ENCODE measurements at regions not wholly inside any gene's neighbourhood (a gene's known extent, or its start where the extent isn't known, plus 50 kb on each side); places are given as distances from the start of the nearest gene placed in this dataset.

GRCh38 chr10:128711806-128712205 is 585.6 kb upstream of the MKI67 start:
- Mint-ChIP-seq H3K4me3 (no peak overlapping the region), H3K27ac (no peak overlapping the region), H3K4me1 (ENCODE audit: low read depth) (no peaks in the 10 kb centered on the region), H3K27me3 (peaks cover 10% of the 10 kb centered on the region), H3K36me3 (ENCODE audit: low read depth) (no peaks in the 10 kb centered on the region), H3K9me3 (no peaks in the 10 kb centered on the region)

- H3K4me3 Mint-ChIP-seq, result no peak overlapping the region
- no peaks in the 10 kb centered on the region for H3K9me3 Mint-ChIP-seq
- H3K27ac Mint-ChIP-seq, result no peak overlapping the region
- H3K27me3 Mint-ChIP-seq, result peaks cover 10% of the 10 kb centered on the region
- no peaks in the 10 kb centered on the region for H3K4me1 Mint-ChIP-seq (ENCODE audit: low read depth)
- H3K36me3 Mint-ChIP-seq (ENCODE audit: low read depth), result no peaks in the 10 kb centered on the region
Observed at GRCh38 chr10:128712661-128713400, 586.6 kb upstream of the MKI67 start.

- Mint-ChIP-seq H3K27ac (no peak overlapping the region), H3K4me3 (no peak overlapping the region)
Observed at GRCh38 chr10:128713471-128713870, 587.2 kb upstream of the MKI67 start.

GRCh38 chr10:128713874-128714570 is 587.8 kb upstream of the MKI67 start:
- no peaks in the 10 kb centered on the region for H3K4me1 Mint-ChIP-seq (ENCODE audit: low read depth)
- H3K27ac Mint-ChIP-seq, result no peak overlapping the region
- no peak overlapping the region for H3K4me3 Mint-ChIP-seq
- no peaks in the 10 kb centered on the region for H3K36me3 Mint-ChIP-seq (ENCODE audit: low read depth)
- peaks cover 5% of the 10 kb centered on the region for H3K27me3 Mint-ChIP-seq
- H3K9me3 Mint-ChIP-seq, result no peaks in the 10 kb centered on the region

More at GRCh38 chr10:128713471-128713870, 587.2 kb upstream of the MKI67 start:
- H3K9me3 Mint-ChIP-seq, result no peaks in the 10 kb centered on the region
- H3K36me3 Mint-ChIP-seq (ENCODE audit: low read depth), result no peaks in the 10 kb centered on the region
- H3K27me3 Mint-ChIP-seq, result peaks cover 9% of the 10 kb centered on the region
- no peaks in the 10 kb centered on the region for H3K4me1 Mint-ChIP-seq (ENCODE audit: low read depth)

- Mint-ChIP-seq H3K36me3 (ENCODE audit: low read depth) (no peaks in the 10 kb centered on the region), H3K4me3 (no peak overlapping the region), H3K27ac (no peak overlapping the region), H3K27me3 (peaks cover 5% of the 10 kb centered on the region), H3K4me1 (ENCODE audit: low read depth) (no peaks in the 10 kb centered on the region), H3K9me3 (no peaks in the 10 kb centered on the region)
Observed at GRCh38 chr10:128714644-128715415, 588.6 kb upstream of the MKI67 start.

- H3K4me1 Mint-ChIP-seq (ENCODE audit: low read depth), result no peaks in the 10 kb centered on the region
- no peaks in the 10 kb centered on the region for H3K36me3 Mint-ChIP-seq (ENCODE audit: low read depth)
Observed at GRCh38 chr10:128716181-128716580, 590.0 kb upstream of the MKI67 start.

GRCh38 chr10:128721963-128722445 is 595.8 kb upstream of the MKI67 start:
- H3K27ac Mint-ChIP-seq, result no peak overlapping the region

More at GRCh38 chr10:128716181-128716580, 590.0 kb upstream of the MKI67 start:
- no peaks in the 10 kb centered on the region for H3K9me3 Mint-ChIP-seq
- H3K27me3 Mint-ChIP-seq, result peaks cover 5% of the 10 kb centered on the region
- H3K27ac Mint-ChIP-seq, result no peak overlapping the region
- no peak overlapping the region for H3K4me3 Mint-ChIP-seq

GRCh38 chr10:128722947-128723346 is 596.7 kb upstream of the MKI67 start:
- no peak overlapping the region for H3K4me3 Mint-ChIP-seq
- H3K36me3 Mint-ChIP-seq (ENCODE audit: low read depth), result no peaks in the 10 kb centered on the region
- H3K27ac Mint-ChIP-seq, result no peak overlapping the region
- no peaks in the 10 kb centered on the region for H3K27me3 Mint-ChIP-seq
- H3K9me3 Mint-ChIP-seq, result no peaks in the 10 kb centered on the region
- no peaks in the 10 kb centered on the region for H3K4me1 Mint-ChIP-seq (ENCODE audit: low read depth)

More at GRCh38 chr10:128721963-128722445, 595.8 kb upstream of the MKI67 start:
- Mint-ChIP-seq H3K4me3 (no peak overlapping the region), H3K36me3 (ENCODE audit: low read depth) (no peaks in the 10 kb centered on the region), H3K4me1 (ENCODE audit: low read depth) (no peaks in the 10 kb centered on the region), H3K27me3 (no peaks in the 10 kb centered on the region), H3K9me3 (no peaks in the 10 kb centered on the region)

- no peaks in the 10 kb centered on the region for H3K9me3 Mint-ChIP-seq
- no peaks in the 10 kb centered on the region for H3K4me1 Mint-ChIP-seq (ENCODE audit: low read depth)
- no peak overlapping the region for H3K4me3 Mint-ChIP-seq
- H3K27me3 Mint-ChIP-seq, result no peaks in the 10 kb centered on the region
- no peaks in the 10 kb centered on the region for H3K36me3 Mint-ChIP-seq (ENCODE audit: low read depth)
- no peak overlapping the region for H3K27ac Mint-ChIP-seq
Observed at GRCh38 chr10:128723631-128724205, 597.5 kb upstream of the MKI67 start.

- H3K4me1 Mint-ChIP-seq (ENCODE audit: low read depth), result no peaks in the 10 kb centered on the region
- no peaks in the 10 kb centered on the region for H3K9me3 Mint-ChIP-seq
Observed at GRCh38 chr10:128725531-128725930, 599.3 kb upstream of the MKI67 start.

GRCh38 chr10:128727114-128727513 is 600.9 kb upstream of the MKI67 start:
- H3K36me3 Mint-ChIP-seq (ENCODE audit: low read depth), result no peaks in the 10 kb centered on the region
- H3K9me3 Mint-ChIP-seq, result no peaks in the 10 kb centered on the region
- H3K27ac Mint-ChIP-seq, result no peak overlapping the region
- no peaks in the 10 kb centered on the region for H3K4me1 Mint-ChIP-seq (ENCODE audit: low read depth)
- no peak overlapping the region for H3K4me3 Mint-ChIP-seq
- no peaks in the 10 kb centered on the region for H3K27me3 Mint-ChIP-seq

More at GRCh38 chr10:128725531-128725930, 599.3 kb upstream of the MKI67 start:
- Mint-ChIP-seq H3K27ac (no peak overlapping the region), H3K36me3 (ENCODE audit: low read depth) (no peaks in the 10 kb centered on the region), H3K27me3 (no peaks in the 10 kb centered on the region), H3K4me3 (no peak overlapping the region)

- no peak overlapping the region for H3K27ac Mint-ChIP-seq
- H3K36me3 Mint-ChIP-seq (ENCODE audit: low read depth), result no peaks in the 10 kb centered on the region
- H3K27me3 Mint-ChIP-seq, result no peaks in the 10 kb centered on the region
- no peaks in the 10 kb centered on the region for H3K9me3 Mint-ChIP-seq
- H3K4me3 Mint-ChIP-seq, result no peak overlapping the region
- no peaks in the 10 kb centered on the region for H3K4me1 Mint-ChIP-seq (ENCODE audit: low read depth)
Observed at GRCh38 chr10:128729910-128730420, 603.7 kb upstream of the MKI67 start.

- no peaks in the 10 kb centered on the region for H3K27me3 Mint-ChIP-seq
Observed at GRCh38 chr10:128730922-128731321, 604.7 kb upstream of the MKI67 start.

GRCh38 chr10:128734161-128734560 is 607.9 kb upstream of the MKI67 start:
- Mint-ChIP-seq H3K4me3 (no peak overlapping the region), H3K9me3 (no peaks in the 10 kb centered on the region), H3K27me3 (no peaks in the 10 kb centered on the region), H3K27ac (no peak overlapping the region), H3K36me3 (ENCODE audit: low read depth) (no peaks in the 10 kb centered on the region), H3K4me1 (ENCODE audit: low read depth) (no peaks in the 10 kb centered on the region)

More at GRCh38 chr10:128730922-128731321, 604.7 kb upstream of the MKI67 start:
- no peak overlapping the region for H3K27ac Mint-ChIP-seq
- no peak overlapping the region for H3K4me3 Mint-ChIP-seq
- no peaks in the 10 kb centered on the region for H3K9me3 Mint-ChIP-seq
- H3K36me3 Mint-ChIP-seq (ENCODE audit: low read depth), result no peaks in the 10 kb centered on the region
- H3K4me1 Mint-ChIP-seq (ENCODE audit: low read depth), result no peaks in the 10 kb centered on the region

Measured in stimulated activated naive CD8-positive, alpha-beta T cell treated with anti-CD3 and anti-CD28 coated beads, Interleukin-15, Interleukin-2, amounts not matched to agents 100 ng/mL and 50 ng/mL, for 24 hours (primary cell).